Stimulated activated naive B cell treated with anti-CD40 and anti-IgM and Interleukin-4, amounts not matched to agents 10 μg/mL and 1 μg/mL and 100 μg/mL, for 72 hours (primary cell): ENCODE measurements at regions not wholly inside any gene's neighbourhood (a gene's known extent, or its start where the extent isn't known, plus 50 kb on each side); places are given as distances from the start of the nearest gene placed in this dataset.
"Not testable (repeated sequence)": the region's sequence is repeated elsewhere in the genome, so short reads cannot be mapped to it uniquely, and the experiment has no call there.

Experiments used
- ATAC-seq, 2 donors: fragments of 150-1000 bp; cut with Tn5 transposase; replicated peaks; 2 replicates each; pipeline ENCODE4 v1.10.0; 2021; ENCODE audit warnings: moderate library complexity in 1 of 2
- DNase-seq: peaks from one replicate; pipeline ENCODE4 v3.0.0; 2021
- H3K27ac Mint-ChIP-seq: one replicate; pipeline ENCODE4 v1.8.0; 2022; ENCODE audit warnings: mild to moderate bottlenecking, mixed read lengths
- H3K27me3 Mint-ChIP-seq, 2 donors: one replicate each; pipeline ENCODE4 v1.8.0; 2022; ENCODE audit warnings: mixed read lengths in 2 of 2
- H3K36me3 Mint-ChIP-seq, 2 donors: one replicate each; pipeline ENCODE4 v1.8.0; 2022; ENCODE audit warnings: mixed read lengths in 2 of 2, mild to moderate bottlenecking in 1 of 2
- H3K4me1 Mint-ChIP-seq, 2 donors: one replicate each; pipeline ENCODE4 v1.8.0; 2022; ENCODE audit warnings: mixed read lengths in 2 of 2, mild to moderate bottlenecking in 1 of 2
- H3K4me3 Mint-ChIP-seq, 2 donors: one replicate each; pipeline ENCODE4 v1.8.0; 2022; ENCODE audit warnings: mild to moderate bottlenecking in 2 of 2, mixed read lengths in 2 of 2, moderate library complexity in 1 of 2
- H3K9me3 Mint-ChIP-seq, 2 donors: one replicate each; pipeline ENCODE4 v1.8.0; 2022; ENCODE audit warnings: mixed read lengths in 2 of 2, mild to moderate bottlenecking in 1 of 2

- Mint-ChIP-seq H3K27ac (no peak overlapping the region), H3K4me3 (no peak overlapping the region), H3K36me3 (no peaks in the 10 kb centered on the region), H3K4me1 (no peaks in the 10 kb centered on the region), H3K9me3 (no peaks in the 10 kb centered on the region), H3K27me3 (no peaks in the 10 kb centered on the region)
- ATAC-seq (no peak), DNase-seq (no peak)
Measured at GRCh38 chr3:110521019-110521418, 550.6 kb upstream of the NECTIN3 start.

GRCh38 chr3:110525558-110526064 lies 546.0 kb upstream of the NECTIN3 start:
- H3K27ac Mint-ChIP-seq, ATAC-seq, H3K4me3 Mint-ChIP-seq, H3K36me3 Mint-ChIP-seq, H3K9me3 Mint-ChIP-seq, DNase-seq, H3K27me3 Mint-ChIP-seq, H3K4me1 Mint-ChIP-seq: not testable (repeated sequence)

- Mint-ChIP-seq H3K27ac (no peak overlapping the region), H3K4me1 (no peaks in the 10 kb centered on the region), H3K27me3 (no peaks in the 10 kb centered on the region), H3K36me3 (no peaks in the 10 kb centered on the region), H3K4me3 (no peak overlapping the region), H3K9me3 (no peaks in the 10 kb centered on the region)
- DNase-seq: no peak
- ATAC-seq: no peak
Measured at GRCh38 chr3:110526777-110527727, 544.6 kb upstream of the NECTIN3 start.

- Mint-ChIP-seq H3K4me1 (no peaks in the 10 kb centered on the region), H3K9me3 (no peaks in the 10 kb centered on the region), H3K36me3 (no peaks in the 10 kb centered on the region), H3K27ac (no peak overlapping the region), H3K4me3 (no peak overlapping the region), H3K27me3 (no peaks in the 10 kb centered on the region)
- ATAC-seq (no peak), DNase-seq (no peak)
Measured at GRCh38 chr3:110528305-110529121, 543.1 kb upstream of the NECTIN3 start.

GRCh38 chr3:110530902-110531301 lies 540.7 kb upstream of the NECTIN3 start:
- Mint-ChIP-seq H3K27ac (no peak overlapping the region), H3K4me3 (no peak overlapping the region), H3K9me3 (peaks cover 0 to 4% of the 10 kb centered on the region in 2 donors), H3K4me1 (no peaks in the 10 kb centered on the region), H3K36me3 (no peaks in the 10 kb centered on the region), H3K27me3 (no peaks in the 10 kb centered on the region)
- ATAC-seq: no peak
- no peak for DNase-seq

- H3K36me3 Mint-ChIP-seq: no peaks in the 10 kb centered on the region
- no peaks in the 10 kb centered on the region for H3K4me1 Mint-ChIP-seq
- DNase-seq (no peak), ATAC-seq (no peak)
- no peak overlapping the region for H3K27ac Mint-ChIP-seq
- no peaks in the 10 kb centered on the region for H3K27me3 Mint-ChIP-seq
- peaks cover 0 to 4% of the 10 kb centered on the region in 2 donors for H3K9me3 Mint-ChIP-seq
- no peak overlapping the region for H3K4me3 Mint-ChIP-seq
Measured at GRCh38 chr3:110533089-110533488, 538.5 kb upstream of the NECTIN3 start.

GRCh38 chr3:110542552-110543150 lies 529.0 kb upstream of the NECTIN3 start:
- Mint-ChIP-seq H3K9me3 (peaks cover 0 to 3% of the 10 kb centered on the region in 2 donors), H3K36me3 (no peaks in the 10 kb centered on the region), H3K27ac (no peak overlapping the region), H3K4me1 (no peaks in the 10 kb centered on the region), H3K4me3 (no peak overlapping the region), H3K27me3 (no peaks in the 10 kb centered on the region)
- ATAC-seq: no peak
- DNase-seq: no peak

GRCh38 chr3:110544730-110545129 lies 526.9 kb upstream of the NECTIN3 start:
- Mint-ChIP-seq H3K4me3 (no peak overlapping the region), H3K4me1 (no peaks in the 10 kb centered on the region), H3K27ac (no peak overlapping the region), H3K9me3 (peaks cover 0 to 3% of the 10 kb centered on the region in 2 donors), H3K36me3 (no peaks in the 10 kb centered on the region), H3K27me3 (no peaks in the 10 kb centered on the region)
- DNase-seq: no peak
- no peak for ATAC-seq

GRCh38 chr3:110550511-110550910 lies 521.1 kb upstream of the NECTIN3 start:
- peaks cover 3 to 7% of the 10 kb centered on the region in 2 donors for H3K9me3 Mint-ChIP-seq
- DNase-seq: no peak
- no peaks in the 10 kb centered on the region for H3K27me3 Mint-ChIP-seq
- no peaks in the 10 kb centered on the region for H3K36me3 Mint-ChIP-seq
- H3K27ac Mint-ChIP-seq: no peak overlapping the region
- no peaks in the 10 kb centered on the region for H3K4me1 Mint-ChIP-seq
- H3K4me3 Mint-ChIP-seq: no peak overlapping the region
- no peak for ATAC-seq

GRCh38 chr3:110562621-110563020 lies 509.0 kb upstream of the NECTIN3 start:
- Mint-ChIP-seq H3K4me1 (no peaks in the 10 kb centered on the region), H3K36me3 (no peaks in the 10 kb centered on the region), H3K4me3 (no peak overlapping the region), H3K9me3 (peaks cover 5 to 11% of the 10 kb centered on the region in 2 donors), H3K27me3 (no peaks in the 10 kb centered on the region), H3K27ac (no peak overlapping the region)
- DNase-seq: no peak
- ATAC-seq: no peak

GRCh38 chr3:110564674-110565073 lies 506.9 kb upstream of the NECTIN3 start:
- peaks cover 5 to 10% of the 10 kb centered on the region in 2 donors for H3K9me3 Mint-ChIP-seq
- H3K27me3 Mint-ChIP-seq: no peaks in the 10 kb centered on the region
- DNase-seq (no peak), ATAC-seq (no peak)
- H3K4me3 Mint-ChIP-seq: no peak overlapping the region
- no peak overlapping the region for H3K27ac Mint-ChIP-seq
- H3K4me1 Mint-ChIP-seq: no peaks in the 10 kb centered on the region
- no peaks in the 10 kb centered on the region for H3K36me3 Mint-ChIP-seq

GRCh38 chr3:110567029-110567428 lies 504.6 kb upstream of the NECTIN3 start:
- no peaks in the 10 kb centered on the region for H3K4me1 Mint-ChIP-seq
- H3K27me3 Mint-ChIP-seq: no peaks in the 10 kb centered on the region
- peaks cover 2 to 5% of the 10 kb centered on the region in 2 donors for H3K9me3 Mint-ChIP-seq
- no peak overlapping the region for H3K4me3 Mint-ChIP-seq
- H3K27ac Mint-ChIP-seq: no peak overlapping the region
- DNase-seq (no peak), ATAC-seq (no peak)
- no peaks in the 10 kb centered on the region for H3K36me3 Mint-ChIP-seq

- H3K4me1 Mint-ChIP-seq: no peaks in the 10 kb centered on the region
- no peak for ATAC-seq
- H3K36me3 Mint-ChIP-seq: no peaks in the 10 kb centered on the region
- H3K27me3 Mint-ChIP-seq: no peaks in the 10 kb centered on the region
- H3K27ac Mint-ChIP-seq: no peak overlapping the region
- H3K4me3 Mint-ChIP-seq: no peak overlapping the region
- H3K9me3 Mint-ChIP-seq: peaks cover 2 to 5% of the 10 kb centered on the region in 2 donors
- DNase-seq: no peak
Measured at GRCh38 chr3:110568246-110568645, 503.4 kb upstream of the NECTIN3 start.

- H3K27ac Mint-ChIP-seq: no peak overlapping the region
Measured at GRCh38 chr3:110569073-110569472, 502.5 kb upstream of the NECTIN3 start.

More at GRCh38 chr3:110569073-110569472, 502.5 kb upstream of the NECTIN3 start:
- Mint-ChIP-seq H3K36me3 (no peaks in the 10 kb centered on the region), H3K4me1 (no peaks in the 10 kb centered on the region), H3K4me3 (no peak overlapping the region), H3K27me3 (no peaks in the 10 kb centered on the region), H3K9me3 (no peaks in the 10 kb centered on the region)
- DNase-seq (no peak), ATAC-seq (no peak)
